ENCODE measurements at regions not wholly inside any gene's neighbourhood (a gene's known extent, or its start where the extent isn't known, plus 50 kb on each side); places are given as distances from the start of the nearest gene placed in this dataset.

DNA sequence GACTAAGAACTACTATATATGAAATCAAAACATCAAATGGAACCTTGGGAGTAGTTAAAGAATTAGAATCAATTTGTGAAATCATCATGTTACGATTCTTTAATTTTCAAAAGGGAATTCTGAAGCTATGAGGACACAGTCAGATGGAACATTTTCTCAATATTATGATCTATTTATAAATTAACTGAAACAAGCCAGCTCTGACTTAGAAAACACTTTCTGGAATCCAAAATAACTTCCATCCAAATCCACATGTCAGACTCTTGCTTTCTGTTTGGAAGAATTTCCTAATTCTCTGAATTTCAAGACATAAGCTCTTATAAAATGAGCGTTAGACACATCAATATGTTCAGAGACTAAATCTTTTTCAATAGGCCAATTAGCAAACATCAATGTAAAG, 737.7 kb upstream of the SOX9 start:
- Histone ChIP-seq H3K9me3 (replicated peaks; ENCODE audit: control insufficient read depth, insufficient read depth, low read length) (peaks cover 2% of the 10 kb centered on the region), H2AFZ (ENCODE audit: low read depth, low read length) (no peak overlapping the region), H3K36me3 (ENCODE audit: control insufficient read depth in 2 of 2, extremely low read depth in 1 of 2, insufficient read depth in 2 of 2, low read length in 2 of 2) (no peaks in the 10 kb centered on the region), H3K9me1 (replicated peaks; ENCODE audit: control insufficient read depth, extremely low read depth, insufficient read depth, low read length) (no peaks in the 10 kb centered on the region), H3K4me2 (ENCODE audit: insufficient read depth, low read length) (no peak overlapping the region), H3K27me3 (ENCODE audit: control insufficient read depth in 2 of 2, insufficient read depth in 2 of 2, low read length in 2 of 2) (no peaks in the 10 kb centered on the region), H3K4me1 (ENCODE audit: control insufficient read depth, extremely low read depth, insufficient read depth, low read length) (no peaks in the 10 kb centered on the region), H4K20me1 (replicated peaks; ENCODE audit: control insufficient read depth, extremely low read depth, insufficient read depth, low read length) (no peaks in the 10 kb centered on the region), H3K27ac (ENCODE audit: insufficient read depth, low read depth, low read length) (no peak overlapping the region), H3K9ac (replicated peaks; ENCODE audit: extremely low read depth, insufficient read depth, low read length) (no peak overlapping the region), H3K4me3 (replicated peaks in 1 of 3; ENCODE audit: insufficient read depth in 1 of 3, low read depth in 1 of 3, low read length in 3 of 3) (no peak overlapping the region), H3K79me2 (ENCODE audit: control insufficient read depth, insufficient read depth, low read length) (no peaks in the 10 kb centered on the region)
- POLR2A ChIA-PET: no interaction called here
- dilution Hi-C loops (cut with MboI; ENCODE audit: extremely low pct_ligation_motif_present, low sequenced_read_pairs): no loop called here
- TF ChIP-seq POLR2A (IDR thresholded peaks at IDR 0.05; ENCODE audit: low read depth, low read length): no peak
- TF ChIP-seq FOS (IDR thresholded peaks at IDR 0.05; ENCODE audit: borderline replicate concordance, insufficient read depth, low read length): no peak
- TF ChIP-seq, protein P1, sequence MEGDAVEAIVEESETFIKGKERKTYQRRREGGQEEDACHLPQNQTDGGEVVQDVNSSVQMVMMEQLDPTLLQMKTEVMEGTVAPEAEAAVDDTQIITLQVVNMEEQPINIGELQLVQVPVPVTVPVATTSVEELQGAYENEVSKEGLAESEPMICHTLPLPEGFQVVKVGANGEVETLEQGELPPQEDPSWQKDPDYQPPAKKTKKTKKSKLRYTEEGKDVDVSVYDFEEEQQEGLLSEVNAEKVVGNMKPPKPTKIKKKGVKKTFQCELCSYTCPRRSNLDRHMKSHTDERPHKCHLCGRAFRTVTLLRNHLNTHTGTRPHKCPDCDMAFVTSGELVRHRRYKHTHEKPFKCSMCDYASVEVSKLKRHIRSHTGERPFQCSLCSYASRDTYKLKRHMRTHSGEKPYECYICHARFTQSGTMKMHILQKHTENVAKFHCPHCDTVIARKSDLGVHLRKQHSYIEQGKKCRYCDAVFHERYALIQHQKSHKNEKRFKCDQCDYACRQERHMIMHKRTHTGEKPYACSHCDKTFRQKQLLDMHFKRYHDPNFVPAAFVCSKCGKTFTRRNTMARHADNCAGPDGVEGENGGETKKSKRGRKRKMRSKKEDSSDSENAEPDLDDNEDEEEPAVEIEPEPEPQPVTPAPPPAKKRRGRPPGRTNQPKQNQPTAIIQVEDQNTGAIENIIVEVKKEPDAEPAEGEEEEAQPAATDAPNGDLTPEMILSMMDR (IDR thresholded peaks at IDR 0.05; ENCODE audit: extremely low read depth in 1 of 2, insufficient read depth in 1 of 2, low read depth in 1 of 2, low read length in 2 of 2): no peak
- no peak for TF ChIP-seq JUN (IDR thresholded peaks at IDR 0.05; ENCODE audit: borderline replicate concordance, insufficient read depth, insufficient read length, low read depth)
- no peak for TF ChIP-seq MYC (IDR thresholded peaks at IDR 0.05; ENCODE audit: low read depth, low read length)
- TF ChIP-seq, protein P2, sequence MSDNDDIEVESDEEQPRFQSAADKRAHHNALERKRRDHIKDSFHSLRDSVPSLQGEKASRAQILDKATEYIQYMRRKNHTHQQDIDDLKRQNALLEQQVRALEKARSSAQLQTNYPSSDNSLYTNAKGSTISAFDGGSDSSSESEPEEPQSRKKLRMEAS (IDR thresholded peaks at IDR 0.05; ENCODE audit: insufficient read depth, insufficient read length): no peak
- no peak for TF ChIP-seq EZH2 (IDR thresholded peaks at IDR 0.05; ENCODE audit: borderline replicate concordance, low read depth, low read length, severe bottlenecking)
- TF ChIP-seq POLR2AphosphoS5 (IDR thresholded peaks at IDR 0.05; ENCODE audit: insufficient read depth, low read depth, low read length): no peak
- TF ChIP-seq GATA2 (IDR thresholded peaks at IDR 0.05; ENCODE audit: insufficient read depth, insufficient read length, low read depth, low read length): no peak
- CTCF ChIA-PET: interaction anchor here (1.5 kb wide), 1 partner anchor 102 kb away, joined by 3 read pairs; no protein-coding TSS in a partner anchor
- FAIRE-seq (no peak), DNase-seq (ENCODE audit: low read depth, low spot score) (no peak)
- BruUV-seq (replicated peaks): no TSS peak
- intact Hi-C loops (cut with micrococcal nuclease): no loop called here

Measured in endothelial cell of umbilical vein (primary cell).